ENCODE measurements at regions not wholly inside any gene's neighbourhood (a gene's known extent, or its start where the extent isn't known, plus 50 kb on each side); places are given as distances from the start of the nearest gene placed in this dataset.
"Not testable (repeated sequence)": the region's sequence is repeated elsewhere in the genome, so short reads cannot be mapped to it uniquely, and the experiment has no call there.

DNA sequence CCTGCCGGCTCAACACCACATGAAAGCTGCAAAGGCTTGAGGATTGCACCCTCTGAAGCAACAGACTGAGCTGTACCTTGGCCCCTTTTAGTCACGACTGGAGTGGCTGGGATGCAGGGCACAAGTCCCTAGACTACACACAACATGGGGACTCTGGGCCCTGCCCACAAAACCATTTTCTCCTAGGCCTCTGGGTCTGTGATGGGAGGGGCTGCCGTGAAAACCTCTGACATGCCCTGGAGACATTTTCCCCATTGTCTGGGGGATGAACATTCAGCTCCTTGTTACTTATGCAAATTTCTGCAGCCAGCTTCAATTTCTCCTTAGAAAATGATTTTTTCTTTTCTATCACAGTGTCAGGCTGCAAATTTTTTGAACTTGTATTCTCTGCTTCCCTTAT lies 123.5 kb upstream of the SMARCAD1 start:
- no peak overlapping the region for H3K27ac ChIP-seq
- TF ChIP-seq EZH2 (IDR thresholded peaks at IDR 0.05) (no peak), POLR2AphosphoS5 (IDR thresholded peaks at IDR 0.05; ENCODE audit: borderline replicate concordance, low read depth, low read length) (no peak), FOXP2 (optimal IDR thresholded peaks at IDR 0.05; ENCODE audit: control extremely low read depth, extremely low read length, insufficient read depth) (no peak)
- H3K9ac ChIP-seq (ENCODE audit: insufficient read length), result no peak overlapping the region
- H3K36me3 ChIP-seq (ENCODE audit: insufficient read depth, low read length), result no peaks in the 10 kb centered on the region
- H3K9me3 ChIP-seq (ENCODE audit: low read depth, low read length), result no peaks in the 10 kb centered on the region; the same call in 1 of the 2 replicates
- no peak for DNase-seq (ENCODE audit: low read depth, low spot score)
- H3K4me3 ChIP-seq, result no peak overlapping the region

DNA sequence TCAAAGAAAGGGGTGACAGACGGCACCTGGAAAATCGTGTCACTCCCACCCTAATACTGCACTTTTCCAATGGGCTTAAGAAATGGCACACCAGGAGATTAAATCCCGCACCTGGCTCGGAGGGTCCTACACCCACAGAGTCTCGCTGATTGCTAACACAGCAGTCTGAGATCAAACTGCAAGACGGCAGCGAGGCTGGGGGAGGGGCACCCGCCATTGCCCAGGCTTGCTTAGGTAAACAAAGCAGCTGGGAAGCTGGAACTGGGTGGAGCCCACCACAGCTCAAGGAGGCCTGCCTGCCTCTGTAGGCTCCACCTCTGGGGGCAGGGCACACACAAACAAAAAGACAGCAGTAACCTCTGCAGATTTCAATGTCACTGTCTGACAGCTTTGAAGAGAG lies 108.5 kb upstream of the SMARCAD1 start:
- H3K9ac ChIP-seq (ENCODE audit: insufficient read length); H3K9me3 ChIP-seq (ENCODE audit: low read depth, low read length); H3K36me3 ChIP-seq (ENCODE audit: insufficient read depth, low read length): not testable (repeated sequence)

DNA sequence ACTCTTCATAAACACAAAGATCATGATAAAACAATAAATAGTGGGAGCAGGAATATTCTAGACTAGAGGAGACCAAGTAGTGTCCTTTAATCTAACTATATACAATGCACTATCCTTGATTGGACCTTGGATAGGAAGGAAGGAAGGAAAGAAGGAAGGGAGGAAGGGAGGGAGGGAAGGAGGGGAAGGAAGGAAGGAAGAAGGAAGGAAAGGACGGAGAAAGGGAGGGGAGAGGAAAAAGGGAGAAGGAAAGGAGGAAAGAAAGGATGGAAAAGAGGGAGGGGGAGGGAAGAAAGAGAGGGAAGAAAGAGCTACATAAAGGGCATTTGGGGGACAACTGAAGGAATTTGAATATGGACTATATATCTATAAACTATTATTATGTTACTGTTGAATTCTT lies 95.0 kb upstream of the SMARCAD1 start:
- no peaks in the 10 kb centered on the region; the same call in 1 of the 2 replicates for H3K9me3 ChIP-seq (ENCODE audit: low read depth, low read length)
- TF ChIP-seq FOXP2 (optimal IDR thresholded peaks at IDR 0.05; ENCODE audit: control extremely low read depth, extremely low read length, insufficient read depth) (no peak), EZH2 (IDR thresholded peaks at IDR 0.05) (no peak), POLR2AphosphoS5 (IDR thresholded peaks at IDR 0.05; ENCODE audit: borderline replicate concordance, low read depth, low read length) (no peak)
- H3K4me3 ChIP-seq, result no peak overlapping the region
- DNase-seq (ENCODE audit: low read depth, low spot score), result no peak
- no peaks in the 10 kb centered on the region for H3K36me3 ChIP-seq (ENCODE audit: insufficient read depth, low read length)
- H3K9ac ChIP-seq (ENCODE audit: insufficient read length), result no peak overlapping the region
- no peak overlapping the region for H3K27ac ChIP-seq

More for the DNA sequence above, 108.5 kb upstream of the SMARCAD1 start:
- not testable (repeated sequence) for H3K27ac ChIP-seq; DNase-seq (ENCODE audit: low read depth, low spot score); H3K4me3 ChIP-seq

DNA sequence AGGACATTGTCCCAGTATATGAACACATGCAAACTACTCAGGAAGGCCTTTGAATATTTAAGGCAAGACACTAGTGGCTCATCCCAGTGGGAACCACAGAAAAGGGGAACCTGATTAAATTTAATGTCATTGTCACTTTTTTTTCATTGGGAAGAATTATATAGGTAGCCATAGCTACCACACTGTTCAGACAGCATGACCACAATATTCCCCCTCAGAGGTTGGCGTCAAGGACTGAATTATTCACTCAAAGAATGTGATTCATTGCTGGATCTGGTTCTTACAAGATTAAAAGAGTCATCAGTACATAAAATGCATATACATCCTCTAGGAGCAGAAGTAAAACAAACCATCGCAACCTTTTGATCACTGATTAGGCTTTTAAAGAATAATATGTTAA lies 92.0 kb upstream of the SMARCAD1 start:
- DNase-seq (ENCODE audit: low read depth, low spot score), result no peak
- Histone ChIP-seq H3K4me3 (no peak overlapping the region), H3K27ac (no peak overlapping the region), H3K36me3 (ENCODE audit: insufficient read depth, low read length) (no peaks in the 10 kb centered on the region), H3K9ac (ENCODE audit: insufficient read length) (no peak overlapping the region), H3K9me3 (ENCODE audit: low read depth, low read length) (no peaks in the 10 kb centered on the region)
- TF ChIP-seq FOXP2 (optimal IDR thresholded peaks at IDR 0.05; ENCODE audit: control extremely low read depth, extremely low read length, insufficient read depth) (no peak), EZH2 (IDR thresholded peaks at IDR 0.05) (no peak), POLR2AphosphoS5 (IDR thresholded peaks at IDR 0.05; ENCODE audit: borderline replicate concordance, low read depth, low read length) (no peak)

DNA sequence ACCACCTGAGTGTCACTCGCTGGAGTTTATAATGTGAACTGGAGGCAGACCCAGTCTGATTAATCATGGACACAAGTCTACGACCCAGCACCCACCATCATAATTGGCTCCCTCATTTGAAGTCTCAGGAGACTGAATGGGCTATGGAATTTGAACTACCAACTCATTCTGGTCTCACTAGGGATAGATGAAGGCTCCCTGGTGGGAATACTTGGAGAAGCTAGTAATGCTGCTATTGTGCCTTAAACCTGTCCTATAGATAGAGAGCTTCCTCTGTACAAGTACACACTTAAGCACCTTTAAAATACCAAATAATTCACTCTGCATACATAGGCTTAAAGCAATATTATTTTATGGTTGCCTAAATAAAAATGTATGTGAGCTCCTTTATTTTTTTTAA lies 90.8 kb upstream of the SMARCAD1 start:
- no peak overlapping the region for H3K27ac ChIP-seq
- DNase-seq (ENCODE audit: low read depth, low spot score), result no peak
- no peaks in the 10 kb centered on the region for H3K9me3 ChIP-seq (ENCODE audit: low read depth, low read length)
- H3K9ac ChIP-seq (ENCODE audit: insufficient read length), result no peak overlapping the region
- H3K4me3 ChIP-seq, result no peak overlapping the region
- TF ChIP-seq EZH2 (IDR thresholded peaks at IDR 0.05) (no peak), FOXP2 (optimal IDR thresholded peaks at IDR 0.05; ENCODE audit: control extremely low read depth, extremely low read length, insufficient read depth) (no peak), POLR2AphosphoS5 (IDR thresholded peaks at IDR 0.05; ENCODE audit: borderline replicate concordance, low read depth, low read length) (no peak)
- H3K36me3 ChIP-seq (ENCODE audit: insufficient read depth, low read length), result no peaks in the 10 kb centered on the region

DNA sequence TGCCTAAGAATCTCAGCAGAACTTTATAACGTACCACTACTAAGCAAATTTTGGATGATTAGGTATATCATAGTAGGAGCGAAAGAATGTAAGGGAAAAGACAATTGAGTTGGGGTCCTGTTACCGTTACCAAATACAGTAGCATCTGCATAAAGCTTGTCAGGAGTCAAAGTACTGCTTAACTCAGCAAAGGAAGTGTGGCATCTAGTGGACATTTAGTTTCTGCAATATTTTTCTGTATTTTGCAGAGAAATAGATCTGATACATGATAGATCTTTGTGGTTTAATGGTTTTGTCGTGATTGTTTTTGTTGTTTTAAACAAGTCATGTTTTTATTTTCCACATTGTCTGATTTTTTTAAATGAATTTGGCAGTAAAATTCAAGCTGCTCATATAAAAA lies 81.0 kb upstream of the SMARCAD1 start:
- DNase-seq (ENCODE audit: low read depth, low spot score), result no peak
- Histone ChIP-seq H3K27ac (no peak overlapping the region), H3K4me3 (no peak overlapping the region), H3K9ac (ENCODE audit: insufficient read length) (no peak overlapping the region), H3K36me3 (ENCODE audit: insufficient read depth, low read length) (no peaks in the 10 kb centered on the region), H3K9me3 (ENCODE audit: low read depth, low read length) (no peaks in the 10 kb centered on the region)
- TF ChIP-seq FOXP2 (optimal IDR thresholded peaks at IDR 0.05; ENCODE audit: control extremely low read depth, extremely low read length, insufficient read depth), result no peak
- TF ChIP-seq EZH2 (IDR thresholded peaks at IDR 0.05), result no peak
- no peak for TF ChIP-seq POLR2AphosphoS5 (IDR thresholded peaks at IDR 0.05; ENCODE audit: borderline replicate concordance, low read depth, low read length)

DNA sequence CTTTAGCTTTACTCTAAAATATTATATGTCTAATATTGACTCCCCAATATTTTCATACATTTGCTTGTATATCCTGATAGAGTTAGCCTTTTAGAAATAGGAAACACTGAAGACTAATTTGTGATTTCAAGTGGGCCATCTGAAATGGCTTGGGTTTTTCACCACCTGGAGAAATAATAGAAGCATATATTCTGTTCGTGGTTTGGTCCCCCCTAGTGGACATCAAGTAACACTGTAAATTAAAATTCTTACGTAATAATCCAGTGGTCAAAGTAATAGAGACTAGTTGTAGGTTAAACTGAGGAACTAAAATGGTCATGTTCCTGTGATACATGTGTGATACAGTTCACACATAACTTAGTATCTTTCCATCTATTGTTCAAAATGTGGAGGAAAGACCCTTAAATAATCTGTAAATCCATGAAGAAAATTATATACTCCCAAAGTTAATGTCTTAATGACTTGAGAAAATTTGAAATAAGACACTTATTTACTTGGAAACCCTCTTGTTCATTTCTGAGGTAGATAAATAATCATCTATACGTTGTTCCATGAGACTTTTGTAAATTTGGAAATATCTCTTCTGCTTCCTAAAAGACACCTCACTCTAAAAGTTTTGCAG lies 79.8 kb upstream of the SMARCAD1 start:
- no peak overlapping the region for H3K9ac ChIP-seq (ENCODE audit: insufficient read length)
- no peaks in the 10 kb centered on the region for H3K36me3 ChIP-seq (ENCODE audit: insufficient read depth, low read length)
- H3K9me3 ChIP-seq (ENCODE audit: low read depth, low read length), result no peaks in the 10 kb centered on the region
- DNase-seq (ENCODE audit: low read depth, low spot score), result no peak
- TF ChIP-seq POLR2AphosphoS5 (IDR thresholded peaks at IDR 0.05; ENCODE audit: borderline replicate concordance, low read depth, low read length) (no peak), EZH2 (IDR thresholded peaks at IDR 0.05) (no peak), FOXP2 (optimal IDR thresholded peaks at IDR 0.05; ENCODE audit: control extremely low read depth, extremely low read length, insufficient read depth) (no peak)
- H3K27ac ChIP-seq, result no peak overlapping the region
- H3K4me3 ChIP-seq, result no peak overlapping the region

DNA sequence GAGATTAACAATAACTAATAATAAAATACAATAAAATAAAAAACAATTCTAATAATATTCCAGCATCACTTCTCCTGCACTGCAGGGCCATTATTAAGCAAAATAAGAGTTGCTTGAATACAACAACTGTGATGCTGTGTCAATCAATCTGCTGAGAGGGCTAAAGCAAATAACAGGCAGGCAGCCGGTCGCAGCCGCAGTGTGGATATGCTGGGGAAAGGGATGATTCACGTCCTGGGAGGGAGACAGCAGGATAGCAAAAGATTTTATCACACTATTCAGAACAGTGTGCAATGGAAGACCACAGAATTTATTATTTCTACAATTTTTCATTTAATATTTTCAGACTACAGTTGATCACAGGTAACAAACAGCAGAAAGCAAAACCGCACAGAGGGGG lies 76.5 kb upstream of the SMARCAD1 start:
- no peak overlapping the region for H3K4me3 ChIP-seq
- no peaks in the 10 kb centered on the region for H3K9me3 ChIP-seq (ENCODE audit: low read depth, low read length)
- no peak overlapping the region for H3K9ac ChIP-seq (ENCODE audit: insufficient read length)
- TF ChIP-seq EZH2 (IDR thresholded peaks at IDR 0.05) (no peak), FOXP2 (optimal IDR thresholded peaks at IDR 0.05; ENCODE audit: control extremely low read depth, extremely low read length, insufficient read depth) (no peak), POLR2AphosphoS5 (IDR thresholded peaks at IDR 0.05; ENCODE audit: borderline replicate concordance, low read depth, low read length) (no peak)
- H3K27ac ChIP-seq, result no peak overlapping the region
- no peak for DNase-seq (ENCODE audit: low read depth, low spot score)
- no peaks in the 10 kb centered on the region for H3K36me3 ChIP-seq (ENCODE audit: insufficient read depth, low read length)

DNA sequence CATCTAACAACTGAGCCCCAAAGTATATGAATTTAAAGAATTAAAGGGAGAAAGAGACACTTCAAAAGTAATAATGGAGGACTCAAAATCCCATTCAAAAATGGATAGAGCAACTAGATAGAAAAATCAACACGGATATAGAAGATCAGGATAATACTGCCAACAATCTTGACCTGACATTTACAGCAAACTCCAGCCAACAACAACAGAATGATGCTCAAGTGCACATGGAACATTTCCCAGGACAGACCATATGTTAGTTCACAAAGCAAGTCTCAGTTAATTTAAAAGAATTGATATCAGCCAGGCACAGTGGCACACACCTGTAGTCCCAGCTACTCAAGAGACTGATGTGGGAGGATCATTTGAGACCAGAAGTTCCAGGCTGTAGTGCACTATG lies 72.0 kb upstream of the SMARCAD1 start:
- TF ChIP-seq FOXP2 (optimal IDR thresholded peaks at IDR 0.05; ENCODE audit: control extremely low read depth, extremely low read length, insufficient read depth) (no peak), EZH2 (IDR thresholded peaks at IDR 0.05) (no peak)
- H3K9me3 ChIP-seq (ENCODE audit: low read depth, low read length), result no peaks in the 10 kb centered on the region
- no peaks in the 10 kb centered on the region for H3K36me3 ChIP-seq (ENCODE audit: insufficient read depth, low read length)
- no peak for DNase-seq (ENCODE audit: low read depth, low spot score)
- no peak overlapping the region for H3K4me3 ChIP-seq
- H3K27ac ChIP-seq, result no peak overlapping the region
- H3K9ac ChIP-seq (ENCODE audit: insufficient read length), result no peak overlapping the region

Measured in SK-N-MC (cell line).